Adrenal gland (tissue), 5 donors: ENCODE measurements at regions not wholly inside any gene's neighbourhood (a gene's known extent, or its start where the extent isn't known, plus 50 kb on each side); places are given as distances from the start of the nearest gene placed in this dataset.

ENCODE experiments used
- POLR2A ChIP-seq, 2 donors: fragments of 450-650 bp; IDR thresholded peaks; one replicate each; pipeline ENCODE4 v1.6.1; 2017; ENCODE audit warnings: antibody characterized with exemption in 2 of 2, mild to moderate bottlenecking in 2 of 2, moderate library complexity in 1 of 2
- TF ChIP-seq, protein P1 (sequence below), 6 experiments: fragments of 450-650 bp in 4 of 6; fragments of 200-600 bp in 2 of 6; sonication (generic) in 1 of 6; IDR thresholded peaks; 1 replicate in 5 of 6; 2 replicates in 1 of 6; pipeline versions ENCODE4 v1.5.1 to v1.8.0; 2016 to 2021; ENCODE audit warnings: antibody characterized with exemption in 6 of 6, mild to moderate bottlenecking in 2 of 6, moderate library complexity in 1 of 6
- donor health status: DM: no; HTN: no; CAD: no.

DNA sequence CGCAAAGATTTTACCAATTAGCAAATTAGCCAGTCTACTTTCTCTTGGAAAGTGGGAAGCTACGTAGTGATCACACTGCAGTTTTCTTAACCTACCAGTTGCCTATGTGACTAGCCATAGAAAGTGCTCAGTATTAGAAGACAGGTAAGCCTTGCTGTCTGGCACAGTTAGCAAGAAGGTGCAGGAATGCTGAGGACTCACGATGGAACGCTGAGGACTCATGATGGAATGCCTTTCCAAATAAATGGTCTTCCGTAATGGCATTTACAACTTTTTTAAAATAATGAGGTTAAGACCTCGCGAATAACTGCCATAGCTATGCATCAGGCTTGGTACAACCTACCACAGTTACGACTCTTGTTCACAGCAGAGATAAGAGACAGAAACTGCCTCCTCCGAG is 1645.6 kb upstream of the MIR17HG start:
- TF ChIP-seq, protein P1, sequence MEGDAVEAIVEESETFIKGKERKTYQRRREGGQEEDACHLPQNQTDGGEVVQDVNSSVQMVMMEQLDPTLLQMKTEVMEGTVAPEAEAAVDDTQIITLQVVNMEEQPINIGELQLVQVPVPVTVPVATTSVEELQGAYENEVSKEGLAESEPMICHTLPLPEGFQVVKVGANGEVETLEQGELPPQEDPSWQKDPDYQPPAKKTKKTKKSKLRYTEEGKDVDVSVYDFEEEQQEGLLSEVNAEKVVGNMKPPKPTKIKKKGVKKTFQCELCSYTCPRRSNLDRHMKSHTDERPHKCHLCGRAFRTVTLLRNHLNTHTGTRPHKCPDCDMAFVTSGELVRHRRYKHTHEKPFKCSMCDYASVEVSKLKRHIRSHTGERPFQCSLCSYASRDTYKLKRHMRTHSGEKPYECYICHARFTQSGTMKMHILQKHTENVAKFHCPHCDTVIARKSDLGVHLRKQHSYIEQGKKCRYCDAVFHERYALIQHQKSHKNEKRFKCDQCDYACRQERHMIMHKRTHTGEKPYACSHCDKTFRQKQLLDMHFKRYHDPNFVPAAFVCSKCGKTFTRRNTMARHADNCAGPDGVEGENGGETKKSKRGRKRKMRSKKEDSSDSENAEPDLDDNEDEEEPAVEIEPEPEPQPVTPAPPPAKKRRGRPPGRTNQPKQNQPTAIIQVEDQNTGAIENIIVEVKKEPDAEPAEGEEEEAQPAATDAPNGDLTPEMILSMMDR (IDR thresholded peaks at IDR 0.05) = no peak
- TF ChIP-seq POLR2A (IDR thresholded peaks at IDR 0.05) = no peak
